H1 (cell line): ENCODE measurements at regions not wholly inside any gene's neighbourhood (a gene's known extent, or its start where the extent isn't known, plus 50 kb on each side); places are given as distances from the start of the nearest gene placed in this dataset.
A peak's percentile ranks its signal among the peaks of the same experiment; 100 is the strongest.

Experiments
- CTCF ChIA-PET: fragments of 300-600 bp; sonication (Branson Sonifier 250); formaldehyde crosslinking; loops from one replicate; lab custom pipeline; 2021; ENCODE audit not compliant: partially characterized antibody; lab: Charles Lee
- POLR2A ChIA-PET: fragments of 300-600 bp; sonication (Branson Sonifier 250); formaldehyde crosslinking; loops from one replicate; lab custom pipeline; 2021; ENCODE audit warnings: inconsistent platforms; ENCODE audit not compliant: partially characterized antibody; lab: Charles Lee
- DNase-seq, 2 experiments: peaks; one replicate each; pipeline versions ENCODE4 v3.0.0 to v3.0.0-alpha.2; 2010 to 2022; ENCODE audit warnings: low spot score in 2 of 2, low read depth in 1 of 2, mixed read lengths in 1 of 2
- FAIRE-seq: peaks from 2 replicates; lab custom pipeline; 2011; peaks lifted over from hg19 to GRCh38; lab: Jason Lieb, UNC
- H2AFZ ChIP-seq: 2 replicates; pipeline ENCODE4 v1.8.1; 2012; ENCODE audit warnings: low read length, inconsistent platforms
- H2AK5ac ChIP-seq: 2 replicates; pipeline ENCODE4 v1.6.1; 2013; ENCODE audit warnings: low read depth, low read length
- H2BK120ac ChIP-seq: replicated peaks from 2 replicates; pipeline ENCODE3; 2013; ENCODE audit warnings: low read depth, low read length, inconsistent platforms
- H2BK12ac ChIP-seq: 2 replicates; pipeline ENCODE4 v1.6.1; 2013; ENCODE audit warnings: low read depth, low read length
- H2BK15ac ChIP-seq: 2 replicates; pipeline ENCODE4 v1.6.1; 2013; ENCODE audit warnings: low read length
- H2BK20ac ChIP-seq: 2 replicates; pipeline ENCODE4 v1.6.1; 2013; ENCODE audit warnings: low read length
- H2BK5ac ChIP-seq: 2 replicates; pipeline ENCODE4 v1.6.1; 2013; ENCODE audit warnings: low read depth, low read length
- H3K14ac ChIP-seq: 2 replicates; pipeline ENCODE4 v1.6.1; 2013; ENCODE audit warnings: inconsistent platforms; ENCODE audit not compliant: insufficient read length
- H3K18ac ChIP-seq: 2 replicates; pipeline ENCODE4 v1.6.1; 2013; ENCODE audit warnings: low read length; ENCODE audit errors: extremely low read depth
- H3K23ac ChIP-seq: 2 replicates; pipeline ENCODE4 v1.6.1; 2013; ENCODE audit warnings: inconsistent platforms; ENCODE audit not compliant: insufficient read length
- H3K23me2 ChIP-seq: 2 replicates; pipeline ENCODE4 v1.6.1; 2013; ENCODE audit warnings: low read depth, low read length
- H3K27ac ChIP-seq: 2 replicates; pipeline ENCODE4 v1.6.1; 2011; ENCODE audit warnings: low read depth, low read length, inconsistent platforms
- H3K27me3 ChIP-seq, 4 experiments: replicated peaks in 1 of 4; 1 replicate in 1 of 4; 2 replicates in 3 of 4; pipeline versions ENCODE4 v1.6.1 to v1.8.1; 2011 to 2013; ENCODE audit warnings: low read length in 3 of 4, mild to moderate bottlenecking in 3 of 4, inconsistent platforms in 2 of 4, mixed read lengths in 2 of 4, moderate library complexity in 1 of 4; ENCODE audit not compliant: control insufficient read depth in 3 of 4, insufficient read depth in 3 of 4; ENCODE audit errors: extremely low read depth in 1 of 4
- H3K36me3 ChIP-seq, 4 experiments: 2 replicates each; pipeline versions ENCODE4 v1.6.1 to v1.8.1; 2011 to 2013; ENCODE audit warnings: mild to moderate bottlenecking in 4 of 4, low read length in 3 of 4, moderate library complexity in 2 of 4, control low read depth in 1 of 4, inconsistent platforms in 1 of 4; ENCODE audit not compliant: insufficient read depth in 4 of 4, control insufficient read depth in 2 of 4
- H3K4ac ChIP-seq: replicated peaks from 2 replicates; pipeline ENCODE3; 2013; ENCODE audit warnings: low read length, low read depth, mixed read lengths, inconsistent platforms; ENCODE audit not compliant: insufficient read length
- H3K4me1 ChIP-seq, 4 experiments: replicated peaks in 1 of 4; 1 replicate in 1 of 4; 2 replicates in 3 of 4; pipeline versions ENCODE4 v1.6.1 to v1.8.1; 2011 to 2013; ENCODE audit warnings: low read length in 3 of 4, inconsistent platforms in 2 of 4, mixed read lengths in 1 of 4; ENCODE audit not compliant: insufficient read depth in 4 of 4, control insufficient read depth in 3 of 4
- H3K4me2 ChIP-seq, 2 experiments: 2 replicates each; pipeline versions ENCODE4 v1.6.1 to v1.8.1; 2011 to 2013; ENCODE audit warnings: low read depth in 2 of 2, low read length in 2 of 2, control low read depth in 1 of 2, inconsistent platforms in 1 of 2, mild to moderate bottlenecking in 1 of 2; ENCODE audit not compliant: insufficient read depth in 1 of 2
- H3K4me3 ChIP-seq, 4 experiments: fragments of 200-600, 300-600 bp in 1 of 4; sonication (generic), shearing (Covaris generic), sonication (Bioruptor Twin) in 1 of 4; 2 replicates each; pipeline versions ENCODE4 v1.5.1 to v1.8.1; 2011 to 2016; ENCODE audit warnings: low read length in 4 of 4, low read depth in 3 of 4, control low read depth in 2 of 4, inconsistent platforms in 2 of 4, mild to moderate bottlenecking in 2 of 4, mixed read lengths in 1 of 4, moderate library complexity in 1 of 4; ENCODE audit not compliant: insufficient read depth in 2 of 4; ENCODE audit errors: extremely low read depth in 1 of 4
- H3K56ac ChIP-seq: replicated peaks from 2 replicates; pipeline ENCODE3; 2013; ENCODE audit warnings: low read depth, mild to moderate bottlenecking, mixed read lengths, low read length, inconsistent platforms; ENCODE audit not compliant: insufficient read length
- H3K79me1 ChIP-seq: 2 replicates; pipeline ENCODE4 v1.6.1; 2013; ENCODE audit warnings: low read depth, low read length, control low read depth
- H3K79me2 ChIP-seq, 2 experiments: 2 replicates each; pipeline versions ENCODE4 v1.6.1 to v1.8.1; 2012 to 2013; ENCODE audit warnings: low read length in 2 of 2, mild to moderate bottlenecking in 2 of 2, inconsistent platforms in 1 of 2; ENCODE audit not compliant: insufficient read depth in 2 of 2, control insufficient read depth in 1 of 2
- H3K9ac ChIP-seq, 4 experiments: replicated peaks in 1 of 4; 1 replicate in 1 of 4; 2 replicates in 3 of 4; pipeline versions ENCODE4 v1.6.1 to v1.8.1; 2011 to 2013; ENCODE audit warnings: low read depth in 3 of 4, low read length in 3 of 4, control low read depth in 2 of 4, mild to moderate bottlenecking in 2 of 4, moderate library complexity in 2 of 4, inconsistent platforms in 1 of 4; ENCODE audit errors: extremely low read depth in 1 of 4
- H3K9me3 ChIP-seq, 2 experiments: 2 replicates each; pipeline versions ENCODE4 v1.6.1 to v1.8.1; 2012 to 2013; ENCODE audit warnings: mild to moderate bottlenecking in 2 of 2, moderate library complexity in 2 of 2, control low read depth in 1 of 2, inconsistent platforms in 1 of 2, low read depth in 1 of 2, low read length in 1 of 2, mixed read lengths in 1 of 2; ENCODE audit not compliant: insufficient read depth in 2 of 2
- H4K20me1 ChIP-seq, 2 experiments: replicated peaks in 1 of 2; 2 replicates each; pipeline versions ENCODE3 to v1.8.1; 2011 to 2013; ENCODE audit warnings: inconsistent platforms in 2 of 2, low read length in 2 of 2, mild to moderate bottlenecking in 1 of 2; ENCODE audit not compliant: insufficient read depth in 2 of 2, control insufficient read depth in 1 of 2
- H4K5ac ChIP-seq: 2 replicates; pipeline ENCODE4 v1.6.1; 2013; ENCODE audit warnings: low read length, low read depth, mixed read lengths, inconsistent platforms; ENCODE audit not compliant: insufficient read length
- H4K8ac ChIP-seq: 2 replicates; pipeline ENCODE4 v1.8.0; 2013; ENCODE audit warnings: mild to moderate bottlenecking, moderate library complexity, low read length, inconsistent platforms; ENCODE audit not compliant: insufficient read depth; ENCODE audit errors: extremely low read depth
- H4K91ac ChIP-seq: replicated peaks from 2 replicates; pipeline ENCODE3; 2013; ENCODE audit warnings: low read length, mixed read lengths, inconsistent platforms; ENCODE audit not compliant: insufficient read length
- ASH2L ChIP-seq: fragments of 200-600, 300-600 bp; sonication (generic); IDR thresholded peaks from one replicate; pipeline ENCODE4 v1.7.1; 2017; ENCODE audit warnings: low read length
- ATF2 ChIP-seq: IDR thresholded peaks from 2 replicates; pipeline ENCODE4 v1.6.1; 2012; ENCODE audit warnings: low read length, inconsistent platforms
- BACH1 ChIP-seq: IDR thresholded peaks from 2 replicates; pipeline ENCODE4 v1.6.1; 2012; ENCODE audit warnings: low read length, improper control_type of control experiment
- BCL11A ChIP-seq, 2 experiments: IDR thresholded peaks; one replicate each; pipeline ENCODE4 v1.6.1; 2011; ENCODE audit warnings: low read depth in 2 of 2, low read length in 2 of 2, mild to moderate bottlenecking in 2 of 2
- BRCA1 ChIP-seq: IDR thresholded peaks from 2 replicates; pipeline ENCODE4 v1.6.1; 2012; ENCODE audit warnings: low read depth, low read length, improper control_type of control experiment
- CBX5 ChIP-seq: fragments of 300-800, 300-1000 bp; sonication (generic); IDR thresholded peaks from 2 replicates; pipeline ENCODE4 v1.7.1; 2016; ENCODE audit warnings: antibody characterized with exemption, low read length, low read depth
- CHD1 ChIP-seq: IDR thresholded peaks from 2 replicates; pipeline ENCODE4 v1.6.1; 2012; ENCODE audit warnings: low read depth, low read length, improper control_type of control experiment
- CREB1 ChIP-seq: IDR thresholded peaks from 2 replicates; pipeline ENCODE4 v1.6.1; 2012; ENCODE audit warnings: inconsistent platforms
- CTBP2 ChIP-seq: IDR thresholded peaks from 2 replicates; pipeline ENCODE4 v1.7.0; 2011; ENCODE audit warnings: borderline replicate concordance, mild to moderate bottlenecking, moderate library complexity, mixed read lengths, low read length; ENCODE audit not compliant: insufficient read depth, insufficient read length
- JUN ChIP-seq: IDR thresholded peaks from 2 replicates; pipeline ENCODE4 v1.6.1; 2011; ENCODE audit warnings: low read depth, mild to moderate bottlenecking, improper control_type of control experiment, low read length
- NRF1 ChIP-seq: IDR thresholded peaks from 2 replicates; pipeline ENCODE4 v1.6.1; 2011; ENCODE audit warnings: mild to moderate bottlenecking, low read depth, low read length, improper control_type of control experiment
- SP4 ChIP-seq: IDR thresholded peaks from 2 replicates; pipeline ENCODE4 v1.6.1; 2012; ENCODE audit warnings: low read length, inconsistent platforms
- SUZ12 ChIP-seq: fragments of 200-600 bp; sonication (generic); IDR thresholded peaks from 2 replicates; pipeline ENCODE4 v1.6.1; 2012; ENCODE audit warnings: mild to moderate bottlenecking, inconsistent platforms, low read length, moderate library complexity, mixed read lengths
- TCF12 ChIP-seq: IDR thresholded peaks from 2 replicates; pipeline ENCODE4 v1.6.1; 2011; ENCODE audit warnings: low read depth, mild to moderate bottlenecking, low read length
- WGBS, 2 experiments: shearing (Covaris generic) in 1 of 2; methylation state at CpG; one replicate each; pipeline versions ENCODE4 v1.1.6 to v1.1.7; 2013 to 2015; ENCODE audit warnings: low lambda C conversion rate in 2 of 2, mixed read lengths in 2 of 2, inconsistent platforms in 1 of 2, low coverage in 1 of 2, missing lambda C conversion rate in 1 of 2; ENCODE audit not compliant: insufficient replicate concordance in 2 of 2, insufficient coverage in 1 of 2, insufficient read length in 1 of 2; ENCODE audit errors: extremely low coverage in 1 of 2, missing lambda C conversion rate in 1 of 2; 5-methylcytosine and 5-hydroxymethylcytosine counted together

- Histone ChIP-seq H4K20me1 (no peaks in the 10 kb centered on the region), H3K4me1 (peaks cover 0 to 3% (median 0%) of the 10 kb centered on the region in 4 experiments; a peak in 1 of 7 replicates), H3K79me2 (no peaks in the 10 kb centered on the region), H3K27me3 (no peaks in the 10 kb centered on the region)
- WGBS, 2 experiments = 80% methylated on average over 2 of the region's 2 CpGs; no CpG with 5 or more reads in 1 of the 2 experiments
- ChIA-PET POLR2A (no interaction called here), CTCF (no interaction called here)
- TF ChIP-seq CHD1 = no peak
- TF ChIP-seq TCF12 = no peak
- TF ChIP-seq ATF2 = no peak
- TF ChIP-seq CTBP2 = no peak
- no peak for TF ChIP-seq JUN
- no peak for TF ChIP-seq SUZ12
- TF ChIP-seq BRCA1 = no peak
- no peak for TF ChIP-seq BACH1
- TF ChIP-seq ASH2L = no peak
- no peak for TF ChIP-seq SP4
- no peak for TF ChIP-seq CBX5
- TF ChIP-seq CREB1 = no peak
- TF ChIP-seq NRF1 = no peak
- TF ChIP-seq BCL11A (IDR thresholded peaks at IDR 0.05; ENCODE audit: low read depth in 2 of 2, low read length in 2 of 2) = no peak
- TF ChIP-seq, all 59 proteins: peak for 0
- H3K14ac ChIP-seq = no peak overlapping the region
- H3K4me2 ChIP-seq = no peak overlapping the region
- H2BK20ac ChIP-seq = no peak overlapping the region
- H3K23me2 ChIP-seq = no peaks in the 10 kb centered on the region
- no peak overlapping the region for H4K8ac ChIP-seq
- H2AFZ ChIP-seq = peak overlapping the region; percentile 78; the same call in 1 of the 2 replicates
- DNase-seq = no peak
- H3K56ac ChIP-seq = no peak overlapping the region
- H3K9me3 ChIP-seq = no peaks in the 10 kb centered on the region
- H3K36me3 ChIP-seq = no peaks in the 10 kb centered on the region
- no peak overlapping the region for H3K4ac ChIP-seq
- H3K18ac ChIP-seq = no peak overlapping the region
- no peak overlapping the region for H2AK5ac ChIP-seq
- FAIRE-seq = no peak
- no peak overlapping the region for H3K27ac ChIP-seq
- H3K79me1 ChIP-seq = no peaks in the 10 kb centered on the region
- H3K4me3 ChIP-seq = no peak overlapping the region
- H4K91ac ChIP-seq = no peak overlapping the region
- no peak overlapping the region for H2BK12ac ChIP-seq
- H3K23ac ChIP-seq = no peak overlapping the region
- H3K9ac ChIP-seq = no peak overlapping the region
- H4K5ac ChIP-seq = no peak overlapping the region
- no peak overlapping the region for H2BK120ac ChIP-seq
- H2BK5ac ChIP-seq = no peak overlapping the region
- no peak overlapping the region for H2BK15ac ChIP-seq
These were observed 306.2 kb upstream of the SLIT2 start for GRCh38 chr4:19945501-19945900.
